PFSK-1 (cell line): ENCODE measurements at regions not wholly inside any gene's neighbourhood (a gene's known extent, or its start where the extent isn't known, plus 50 kb on each side); places are given as distances from the start of the nearest gene placed in this dataset.

Experiments
- POLR2AphosphoS5 ChIP-seq: IDR thresholded peaks from 2 replicates; pipeline ENCODE4 v1.6.1; 2012; ENCODE audit warnings: low read depth, mild to moderate bottlenecking, control low read depth, low read length, moderate library complexity
- SIN3A ChIP-seq: IDR thresholded peaks from 2 replicates; pipeline ENCODE4 v1.6.1; 2012; ENCODE audit warnings: mild to moderate bottlenecking, low read length, moderate library complexity, borderline replicate concordance; ENCODE audit not compliant: insufficient read depth
- TAF1 ChIP-seq: IDR thresholded peaks from 2 replicates; pipeline ENCODE4 v1.6.1; 2012; ENCODE audit warnings: low read length, control low read depth, borderline replicate concordance; ENCODE audit not compliant: insufficient read depth

DNA sequence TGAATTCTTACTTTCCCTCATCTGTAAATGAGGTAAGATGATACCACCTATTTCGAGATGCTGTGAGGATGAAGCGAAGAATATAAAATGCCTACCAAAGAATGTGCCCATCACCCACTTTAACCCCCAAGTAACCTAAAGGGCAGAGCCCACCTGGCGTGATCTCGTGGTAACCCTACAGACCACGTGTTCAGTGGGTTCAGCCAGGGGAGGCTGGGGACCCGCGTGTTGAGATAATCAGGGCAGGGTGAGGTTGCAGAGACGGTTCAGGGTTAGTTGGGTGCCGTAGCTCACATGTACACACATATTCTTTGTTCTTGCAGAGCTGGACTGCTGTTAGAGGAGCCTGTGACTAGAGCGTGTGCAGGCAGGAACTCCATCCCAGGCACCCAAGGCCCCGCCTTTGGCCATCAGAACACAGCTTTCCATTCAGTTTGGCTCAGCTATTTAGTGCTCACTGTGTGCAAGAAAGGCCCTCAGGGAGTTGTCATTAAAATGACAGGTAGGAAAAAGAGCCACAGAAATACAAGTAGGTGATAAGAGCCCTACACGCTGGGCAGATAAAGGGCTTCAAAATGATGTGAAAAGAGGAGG lies 56.5 kb upstream of the HAND1 start:
- no peak for TF ChIP-seq TAF1
- no peak for TF ChIP-seq SIN3A
- TF ChIP-seq POLR2AphosphoS5 = no peak
